Hepatic stellate cell (primary cell): ENCODE measurements at regions not wholly inside any gene's neighbourhood (a gene's known extent, or its start where the extent isn't known, plus 50 kb on each side); places are given as distances from the start of the nearest gene placed in this dataset.
A peak's percentile ranks its signal among the peaks of the same experiment; 100 is the strongest.

Source experiments
- DNase-seq: peaks from one replicate; pipeline ENCODE4 v3.0.0; 2011; ENCODE audit warnings: low spot score

DNA sequence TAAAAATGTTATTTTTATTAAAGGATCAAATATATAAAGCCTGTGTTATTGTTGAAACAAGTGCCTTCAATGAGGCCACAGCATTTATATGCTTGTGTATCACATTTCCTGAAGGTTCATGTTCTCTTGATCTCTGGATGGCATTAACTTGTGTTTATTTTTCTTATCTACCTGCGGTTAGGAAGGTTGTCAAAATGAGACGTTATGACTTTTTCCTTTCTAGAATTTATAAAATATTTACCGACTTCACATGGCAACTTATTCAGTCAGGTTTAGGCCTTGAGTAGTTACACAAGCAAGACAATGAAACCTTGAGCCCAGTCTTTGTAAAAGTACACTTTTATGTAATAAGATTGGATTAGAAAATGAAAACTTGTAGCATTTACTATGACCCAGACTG lies 196.4 kb upstream of the ACVR2A start:
- DNase-seq = no peak

DNA sequence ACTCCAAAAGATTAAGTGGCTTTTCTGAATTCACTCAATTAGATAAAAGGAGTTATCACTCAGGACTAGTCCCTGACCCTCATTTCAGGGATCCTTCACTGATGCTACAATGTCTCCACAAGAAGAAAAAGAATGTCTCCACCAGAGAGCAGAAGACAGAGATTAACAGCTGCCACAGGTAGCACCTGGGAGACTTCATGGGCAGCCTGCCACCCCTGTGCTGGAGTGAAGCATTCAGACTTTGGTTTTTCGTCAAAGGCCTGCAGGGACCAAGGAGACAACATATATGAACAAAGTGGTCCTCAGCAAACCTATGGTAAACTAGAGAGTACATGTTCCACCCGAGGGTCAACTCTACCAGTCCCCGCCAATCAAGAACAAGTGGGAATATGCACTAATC lies 197.0 kb upstream of the ACVR2A start:
- DNase-seq = no peak

DNA sequence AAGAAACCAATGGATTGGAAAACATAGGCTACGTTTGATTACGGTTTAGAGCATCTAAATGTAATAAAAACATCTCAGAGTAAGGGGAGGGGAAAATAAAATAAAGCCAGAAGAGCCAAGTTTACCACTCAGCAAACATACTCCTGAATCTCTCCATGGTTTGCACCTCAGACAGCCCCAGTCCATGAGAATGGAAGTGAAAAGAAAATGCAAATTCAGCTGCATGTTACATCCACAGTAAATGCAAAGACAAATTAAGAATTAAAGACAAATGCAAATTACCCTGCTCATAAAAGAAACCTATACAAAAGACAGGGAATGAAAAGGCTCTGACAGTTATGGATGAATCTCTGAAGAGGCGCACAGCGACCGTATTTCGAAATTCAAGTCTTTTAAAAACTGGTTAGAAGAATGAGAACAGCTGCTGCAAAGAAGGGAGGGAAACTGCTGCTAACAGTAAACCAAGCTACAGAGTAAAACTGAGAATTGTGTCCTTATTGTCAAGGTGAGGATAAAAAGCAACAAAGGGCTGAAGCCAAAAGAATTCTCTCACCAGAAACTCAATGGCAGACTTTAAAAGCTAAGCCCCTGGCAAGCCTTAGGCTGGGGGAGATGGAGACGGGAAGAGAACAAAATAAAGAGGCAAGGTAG lies 197.9 kb upstream of the ACVR2A start:
- no peak for DNase-seq

DNA sequence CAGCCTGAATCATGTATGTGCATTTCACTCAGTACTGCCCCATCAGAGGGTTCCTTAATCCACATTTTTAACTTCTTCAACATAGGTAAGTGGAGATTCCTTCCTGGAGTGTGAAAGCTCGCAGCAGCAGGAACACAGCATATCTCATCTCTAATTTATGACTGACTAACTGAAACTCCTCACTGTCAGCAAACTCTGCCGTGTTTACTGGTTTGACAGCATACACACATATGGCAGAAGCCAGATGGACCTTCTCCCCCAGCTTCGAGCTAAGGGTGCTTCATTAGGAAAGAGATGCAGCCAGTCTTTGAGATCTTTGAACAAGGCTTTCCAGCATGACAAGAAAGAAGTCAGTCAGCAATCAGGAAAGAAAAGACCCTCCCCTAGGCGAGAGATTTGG lies 200.3 kb upstream of the ACVR2A start:
- DNase-seq = no peak

DNA sequence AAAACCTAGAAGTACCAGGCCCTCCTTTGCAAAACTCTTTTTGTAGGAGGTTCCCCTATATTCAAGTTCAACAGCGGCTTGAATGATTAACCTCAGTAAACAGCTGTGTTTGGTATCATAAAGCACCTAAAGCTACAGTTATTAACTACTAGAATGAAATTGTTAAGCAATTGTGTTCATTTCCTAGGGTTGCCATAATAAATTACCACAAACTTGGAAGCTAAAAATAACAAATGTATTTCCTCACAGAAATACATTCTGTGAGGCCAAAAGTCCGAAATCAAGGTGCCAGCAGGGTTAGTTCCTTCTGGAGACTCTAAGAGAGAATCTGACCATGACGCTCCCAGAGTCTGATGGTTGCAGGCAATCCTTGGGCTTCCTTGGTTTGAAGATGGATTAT lies 202.1 kb upstream of the ACVR2A start:
- DNase-seq = no peak

DNA sequence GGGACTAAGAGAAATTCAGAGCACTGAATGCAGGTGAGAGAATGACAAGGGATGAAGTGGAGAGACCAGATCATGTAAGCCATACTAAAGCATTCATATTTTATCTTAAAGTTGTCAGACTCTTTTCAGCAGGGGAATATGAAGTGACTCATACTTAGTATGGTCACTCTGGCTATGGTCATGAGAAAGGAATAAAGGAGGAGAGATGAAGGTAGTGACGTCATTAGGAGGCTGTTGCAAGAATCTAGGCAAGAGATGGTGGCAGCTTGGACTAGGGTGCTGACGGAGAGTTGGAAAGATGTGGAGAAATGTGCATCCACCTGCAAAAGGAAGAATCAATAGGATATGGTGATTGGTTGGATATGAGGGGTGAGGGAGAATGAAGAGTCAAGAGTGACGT lies 203.2 kb upstream of the ACVR2A start:
- DNase-seq = no peak

DNA sequence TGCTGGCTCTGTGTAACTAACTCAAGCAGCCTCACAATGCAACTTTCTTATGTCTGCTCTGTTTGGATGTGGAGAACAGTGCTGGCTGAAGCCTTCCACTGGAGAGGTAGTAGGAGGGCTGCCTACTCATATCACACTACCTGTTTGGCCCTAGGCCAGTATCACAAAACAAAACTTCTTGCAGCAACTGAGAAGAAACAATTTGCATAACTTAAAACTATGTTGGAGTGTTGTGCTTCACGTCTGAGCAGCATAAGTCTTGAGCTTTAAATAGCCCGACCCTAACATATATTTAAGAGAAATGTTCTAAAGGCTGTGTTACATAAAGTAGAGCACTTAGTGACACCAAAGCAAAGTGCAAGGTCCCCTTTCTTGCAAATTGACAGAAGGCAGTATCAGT lies 204.9 kb upstream of the ACVR2A start:
- DNase-seq = no peak

DNA sequence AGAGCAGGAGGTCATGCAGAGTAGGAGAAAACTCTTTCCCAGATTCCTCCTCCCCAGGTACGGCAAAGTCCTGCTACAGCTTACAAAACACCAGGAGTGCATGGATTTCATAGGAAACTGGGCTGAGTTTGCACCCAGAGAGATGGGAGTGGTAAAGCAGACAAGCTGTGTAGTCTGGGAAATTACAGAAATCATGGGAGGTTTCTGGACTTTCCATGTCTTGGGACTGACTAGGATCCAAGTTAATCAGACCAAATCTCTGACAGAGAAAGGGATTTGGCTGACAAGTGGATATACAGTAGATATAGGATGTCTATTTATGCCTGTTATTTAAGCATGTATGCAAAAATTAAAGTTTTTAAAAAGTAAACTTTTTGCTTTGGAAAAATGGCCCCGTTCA lies 205.4 kb upstream of the ACVR2A start:
- no peak for DNase-seq

DNA sequence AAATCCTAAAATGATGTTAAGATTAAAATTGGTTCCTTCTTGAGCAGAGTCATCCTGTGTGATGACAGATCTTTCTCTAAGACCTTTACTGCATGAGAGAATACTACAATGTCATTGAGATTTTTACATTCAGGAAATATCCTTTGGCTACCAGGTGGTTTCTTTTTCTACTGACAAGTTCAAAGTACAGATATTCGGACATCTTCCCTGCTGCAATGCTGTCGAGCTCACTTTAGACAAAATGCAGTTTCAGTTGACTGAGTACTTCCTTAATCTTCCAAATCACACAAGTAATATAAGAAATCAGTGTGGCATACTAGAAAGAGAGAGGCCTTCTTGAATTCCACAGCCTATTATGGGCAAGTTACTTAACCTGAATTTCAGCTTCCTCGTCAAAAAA lies 207.9 kb upstream of the ACVR2A start:
- no peak for DNase-seq

DNA sequence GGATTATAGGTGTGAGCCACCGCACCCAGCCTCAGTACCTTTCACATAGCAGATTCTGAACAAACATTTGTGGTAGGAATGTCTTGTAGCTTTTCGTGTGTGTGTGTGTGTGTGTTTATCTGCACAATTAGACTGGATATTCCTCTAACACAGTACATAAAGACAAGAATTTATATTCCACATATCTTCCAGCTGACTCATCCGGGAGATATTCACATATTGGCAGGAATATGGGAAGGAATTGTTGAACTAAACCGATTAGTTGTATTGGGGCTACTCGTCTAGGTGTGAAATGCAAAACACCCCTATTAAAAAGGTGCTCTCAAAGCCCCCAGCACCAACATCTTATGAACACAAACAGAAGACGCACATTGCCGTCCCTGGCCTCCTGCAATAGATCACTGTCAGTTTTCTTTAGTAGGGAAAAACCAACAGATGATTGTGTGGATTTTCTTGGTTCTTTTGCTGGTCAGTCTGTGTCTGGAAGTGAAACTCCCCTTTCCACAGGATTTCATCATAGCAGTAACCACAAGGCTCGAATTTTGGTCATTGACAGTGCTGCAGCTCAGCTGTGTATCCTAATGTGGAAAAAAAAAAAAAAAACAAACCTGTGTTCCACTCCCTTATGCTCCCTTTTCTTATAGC lies 208.5 kb upstream of the ACVR2A start:
- peak; percentile 4 for DNase-seq

DNA sequence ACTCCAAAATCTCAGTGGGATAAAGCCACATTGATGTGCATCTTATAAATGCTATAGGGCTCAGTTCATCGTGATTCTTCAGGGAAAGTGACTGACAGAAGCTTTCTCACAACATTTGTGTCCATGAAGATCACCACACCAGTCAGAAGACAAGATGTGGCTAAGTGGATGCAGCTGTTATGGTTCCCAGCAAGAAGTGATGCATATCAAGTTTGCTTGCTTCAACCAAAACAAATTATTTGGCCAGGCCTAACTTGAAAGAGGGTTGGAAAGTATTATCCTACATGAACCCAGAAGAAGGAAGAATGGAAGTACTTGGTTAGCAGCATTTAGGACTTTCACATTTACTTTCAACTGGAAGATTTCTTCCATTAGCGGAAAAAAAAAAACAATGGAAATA lies 210.0 kb upstream of the ACVR2A start:
- DNase-seq = no peak

DNA sequence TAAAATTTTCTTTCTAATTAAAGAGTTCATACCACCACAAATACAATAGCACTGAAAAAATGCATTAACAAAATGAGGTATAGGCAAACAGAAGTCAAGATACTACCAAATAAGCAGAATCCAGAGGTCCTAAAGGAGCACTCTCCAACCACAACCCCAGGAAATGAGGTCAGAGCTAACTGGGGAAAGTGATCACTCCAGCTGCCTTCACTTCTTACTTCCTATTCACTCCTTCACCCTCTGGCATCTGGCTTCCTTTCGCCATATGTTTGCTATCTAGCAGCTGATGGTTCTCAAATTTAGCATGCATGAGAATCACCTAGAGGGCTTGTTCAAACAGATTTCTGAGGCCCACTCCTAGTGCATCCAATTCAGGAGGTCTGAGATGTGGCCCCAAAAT lies 212.6 kb upstream of the ACVR2A start:
- no peak for DNase-seq

DNA sequence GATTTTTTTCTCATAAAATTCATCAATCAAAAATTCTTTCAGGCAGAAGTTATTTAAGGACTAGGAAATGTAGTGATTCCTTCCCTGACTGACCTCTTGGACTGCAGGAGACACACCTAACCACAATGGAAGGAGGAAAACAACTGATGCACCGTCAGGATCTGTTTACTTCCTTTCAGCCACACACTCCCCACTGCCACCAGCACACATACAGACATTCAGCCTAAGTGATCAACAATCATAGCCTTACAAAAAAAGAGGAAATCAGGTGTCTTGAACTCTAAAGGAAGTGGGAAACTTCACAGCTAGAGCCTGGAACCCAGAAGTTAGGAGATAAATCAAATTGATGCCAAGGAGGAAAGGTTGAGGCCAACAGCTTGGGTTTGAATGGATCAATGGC lies 213.5 kb upstream of the ACVR2A start:
- no peak for DNase-seq

DNA sequence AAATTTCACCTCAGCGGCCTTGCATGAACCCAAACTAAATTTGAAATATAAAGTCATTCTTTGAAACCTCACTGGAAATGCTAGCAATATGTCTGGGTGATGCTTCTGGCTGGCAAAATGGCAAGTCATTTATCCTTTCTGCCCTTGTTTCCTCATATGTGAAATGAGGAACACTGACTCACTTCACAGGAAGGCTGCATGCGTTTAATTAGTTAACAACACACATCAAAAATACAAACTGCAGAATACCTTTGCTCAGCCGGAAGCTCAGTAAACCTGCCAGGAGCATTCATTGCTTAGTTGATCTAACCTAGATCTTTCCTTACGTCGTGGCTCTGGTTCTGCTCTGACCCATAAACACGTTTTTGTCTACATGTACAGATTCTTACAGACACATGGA lies 214.2 kb upstream of the ACVR2A start:
- DNase-seq = no peak

DNA sequence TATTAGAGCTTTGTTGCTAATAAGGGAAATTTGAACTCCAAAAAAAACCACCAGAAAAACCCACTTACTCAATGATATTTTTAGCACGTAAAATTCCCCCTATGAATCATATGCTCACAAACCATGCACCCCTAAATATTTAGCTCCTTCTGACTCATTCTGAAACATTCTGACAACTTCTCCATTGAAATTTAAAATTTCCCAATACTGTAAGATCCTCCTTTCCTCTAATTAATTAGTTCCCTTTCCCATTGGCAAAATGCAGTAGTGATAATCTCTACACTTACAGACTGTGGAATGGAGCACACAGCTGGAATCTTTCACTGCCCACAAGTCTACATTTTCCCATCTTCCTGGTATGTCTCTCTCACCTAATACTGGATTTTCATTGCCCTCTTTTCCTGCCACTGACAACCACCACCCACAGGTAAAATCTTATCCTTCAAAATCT lies 215.8 kb upstream of the ACVR2A start:
- no peak for DNase-seq

DNA sequence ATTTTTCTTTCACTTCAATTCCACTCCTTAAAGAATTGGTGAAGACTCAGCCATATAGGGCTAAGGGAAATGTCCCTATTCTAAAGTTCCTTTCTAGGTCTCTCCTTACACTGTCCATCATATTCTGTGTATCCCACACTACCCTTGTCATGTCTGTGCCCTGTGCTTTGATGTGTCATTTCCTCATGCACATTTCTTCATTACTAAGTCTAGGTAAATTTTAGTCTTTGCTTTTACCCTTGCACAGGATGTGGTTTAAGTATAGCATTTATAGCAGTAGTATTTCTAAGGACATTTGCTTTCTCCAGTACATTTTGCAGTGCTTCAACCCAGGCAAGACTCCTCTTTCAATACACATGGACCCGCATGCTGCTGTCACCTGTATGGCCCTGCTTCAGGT lies 221.5 kb upstream of the ACVR2A start:
- DNase-seq = no peak

DNA sequence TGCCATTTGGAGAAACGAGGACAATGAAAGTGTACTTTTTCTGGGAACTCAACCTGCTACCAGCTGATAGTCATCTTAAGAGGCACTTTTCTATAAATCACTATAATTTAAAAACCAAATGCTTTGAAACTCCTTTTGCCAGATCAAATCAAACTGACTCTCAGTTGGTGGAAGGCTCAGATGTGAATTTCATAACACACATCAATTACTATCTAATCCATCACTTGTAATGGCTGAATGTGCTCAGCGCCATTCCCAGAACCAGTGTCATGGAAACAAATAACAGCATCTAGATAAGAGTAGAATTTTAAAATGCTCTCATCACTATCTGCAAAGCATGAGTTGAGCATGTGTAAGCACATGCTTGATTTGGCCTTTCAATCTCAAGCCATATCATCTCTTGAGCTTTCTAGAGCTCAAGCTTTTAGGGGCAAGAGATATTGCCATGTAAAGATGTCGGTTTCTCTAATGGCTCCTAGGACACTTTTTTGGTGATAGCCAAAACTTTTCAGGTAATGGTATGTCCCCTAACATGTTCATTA lies 223.1 kb upstream of the ACVR2A start:
- no peak for DNase-seq

DNA sequence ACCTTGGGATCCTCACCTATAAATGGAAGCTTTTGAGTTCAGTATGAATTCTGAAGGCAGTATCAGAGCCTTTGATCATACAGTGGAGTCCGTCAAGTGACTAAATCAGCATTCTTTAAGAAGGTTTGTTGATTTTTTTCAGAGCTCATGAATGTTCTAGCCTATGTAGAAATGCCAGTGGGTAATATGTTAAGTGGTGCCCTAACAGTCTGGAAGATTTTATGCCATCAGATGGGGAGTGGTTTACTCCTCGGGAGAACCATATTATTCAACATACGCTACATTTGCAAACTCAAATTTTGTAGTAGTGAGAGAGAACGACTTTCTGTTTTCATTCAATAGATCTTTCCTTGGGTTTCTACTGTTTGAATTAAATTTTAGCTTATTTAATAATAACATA lies 225.0 kb upstream of the ACVR2A start:
- no peak for DNase-seq

DNA sequence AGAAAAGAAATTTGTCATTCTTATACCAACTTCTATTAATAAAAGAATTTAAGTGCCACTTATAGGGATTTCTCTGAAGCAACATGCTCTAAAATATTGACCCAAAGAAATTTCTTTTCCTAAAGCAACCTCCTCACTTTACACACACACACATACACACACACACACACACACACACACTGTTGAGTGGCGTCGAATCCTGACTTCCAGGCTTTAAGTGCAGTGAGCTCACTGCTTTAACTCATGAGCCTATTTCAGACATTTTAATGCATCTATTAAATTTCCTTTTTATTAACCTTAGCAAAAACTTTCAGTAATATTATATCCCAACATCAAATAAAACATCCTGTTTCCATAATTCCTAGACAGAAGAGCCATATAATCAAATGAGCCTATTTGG lies 229.1 kb upstream of the ACVR2A start:
- DNase-seq = no peak

DNA sequence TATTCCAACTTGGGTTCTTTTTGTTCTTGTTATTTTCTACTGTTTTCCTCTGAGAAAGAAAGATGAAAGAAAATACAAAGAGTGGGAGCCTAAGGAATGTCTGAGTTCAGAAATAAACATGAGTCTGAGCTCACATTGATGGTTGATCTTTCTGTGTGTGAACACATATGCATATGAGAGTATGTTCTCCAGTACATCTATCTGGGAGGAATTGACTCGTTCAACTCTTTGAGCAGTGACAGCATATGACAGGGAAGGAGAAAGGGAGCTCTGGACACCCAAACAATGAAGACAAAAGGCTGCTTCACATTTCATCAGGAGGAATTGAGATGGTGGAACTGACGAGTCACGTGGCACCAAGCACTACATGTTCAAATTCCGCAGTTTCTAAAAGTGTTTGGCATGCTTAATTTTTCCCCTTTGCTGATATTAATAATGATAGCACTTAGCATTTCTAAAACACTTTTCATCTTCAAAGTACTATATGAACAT lies 229.8 kb upstream of the ACVR2A start:
- DNase-seq = no peak

DNA sequence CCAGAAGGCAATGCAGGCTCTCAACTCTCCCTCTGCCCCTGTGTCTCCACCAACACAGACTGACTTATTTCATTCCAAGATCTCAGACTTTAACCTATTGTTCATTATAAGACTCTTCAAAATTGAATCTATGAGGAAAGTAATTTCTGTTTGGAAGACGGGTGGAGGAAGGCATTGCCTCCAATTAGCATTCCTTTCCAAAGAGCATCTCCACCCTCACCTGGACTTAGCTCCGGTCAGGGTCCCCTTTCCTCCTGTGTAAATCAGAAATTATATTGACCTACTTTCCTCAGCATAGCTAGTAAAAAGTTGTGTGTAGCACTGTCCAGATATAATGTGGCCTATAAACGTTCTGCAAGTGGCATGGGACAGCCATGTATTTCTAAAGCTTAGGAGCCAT lies 230.4 kb upstream of the ACVR2A start:
- DNase-seq = no peak

DNA sequence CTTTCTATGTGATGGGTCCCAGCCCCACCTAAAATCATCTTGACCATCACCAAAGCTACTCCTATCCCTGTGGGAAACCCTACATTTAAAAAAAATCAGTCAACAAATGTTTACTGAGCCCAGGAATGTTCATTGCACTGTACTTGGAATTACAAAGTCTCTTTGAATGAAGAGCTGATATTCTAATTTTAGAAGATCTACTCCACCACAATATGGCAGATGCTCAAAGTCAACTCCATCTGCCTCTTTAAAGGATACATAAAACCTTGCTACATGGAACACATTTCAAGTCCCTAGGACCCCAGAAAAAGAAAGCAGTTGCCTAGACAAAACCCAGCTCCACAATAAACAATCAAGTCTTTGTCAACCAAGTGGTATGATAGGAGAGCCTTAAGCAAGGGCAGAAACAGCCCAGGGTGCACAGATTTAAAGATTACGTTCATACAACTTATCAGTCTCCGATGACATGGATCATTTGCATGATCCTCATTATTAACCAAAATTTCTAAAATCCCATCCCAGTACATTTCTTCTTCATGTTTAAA lies 234.3 kb upstream of the ACVR2A start:
- DNase-seq = no peak

DNA sequence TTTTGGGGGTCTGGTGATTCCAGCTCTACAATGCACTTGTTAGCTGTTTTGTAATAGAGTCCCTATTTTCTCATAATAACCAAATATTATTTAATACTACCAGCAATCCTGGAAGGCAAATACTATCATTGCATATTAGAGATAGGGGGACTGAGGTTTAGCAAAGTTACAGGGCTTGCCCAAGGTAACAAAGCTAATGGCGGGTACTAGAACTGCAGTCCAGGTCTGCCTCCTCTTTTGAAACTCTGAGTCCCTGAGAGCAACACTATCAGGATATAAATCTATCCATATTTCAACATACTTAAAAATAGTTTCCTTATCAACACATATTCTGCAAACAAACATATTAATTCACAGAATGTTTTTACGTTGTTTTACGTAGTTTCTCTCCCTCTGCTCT lies 235.5 kb upstream of the ACVR2A start:
- no peak for DNase-seq

DNA sequence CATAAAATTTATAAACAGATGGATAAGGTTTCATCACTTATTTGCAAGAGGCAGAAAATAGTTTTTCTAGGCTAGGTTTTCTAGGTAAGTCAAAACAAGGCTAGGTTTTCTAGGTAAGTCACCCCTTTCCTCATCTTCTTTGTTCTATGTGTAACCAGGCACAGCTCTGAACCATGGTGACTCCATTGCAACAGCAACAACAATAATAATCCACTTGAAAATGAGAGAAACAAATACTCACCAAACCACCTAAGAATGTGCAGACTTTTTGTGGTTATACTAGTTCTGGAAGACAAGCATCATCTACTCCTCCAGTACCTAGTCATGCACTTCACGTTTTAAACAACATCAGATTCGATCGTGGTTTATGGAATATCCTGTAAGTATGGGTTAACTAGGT lies 237.4 kb upstream of the ACVR2A start:
- no peak for DNase-seq
